Esophagus muscularis mucosa (tissue), 4 donors: ENCODE measurements at regions not wholly inside any gene's neighbourhood (a gene's known extent, or its start where the extent isn't known, plus 50 kb on each side); places are given as distances from the start of the nearest gene placed in this dataset.

Experiments used
- EP300 ChIP-seq: sonication (generic); formaldehyde crosslinking; IDR thresholded peaks from one replicate; pipeline ENCODE4 v1.6.1; 2017; ENCODE audit warnings: antibody characterized with exemption
- POLR2AphosphoS5 ChIP-seq, 2 donors: sonication (generic); formaldehyde crosslinking; IDR thresholded peaks; one replicate each; pipeline ENCODE4 v1.6.1; 2017; ENCODE audit warnings: antibody characterized with exemption in 2 of 2
- TF ChIP-seq, protein P1 (sequence below), 3 experiments: fragments of 200-600 bp in 2 of 3; fragments of 450-650 bp in 1 of 3; sonication (generic) in 2 of 3; IDR thresholded peaks; one replicate each; pipeline ENCODE4 v1.5.1; 2017 to 2019; ENCODE audit warnings: antibody characterized with exemption in 3 of 3, mild to moderate bottlenecking in 2 of 3, moderate library complexity in 1 of 3

DNA sequence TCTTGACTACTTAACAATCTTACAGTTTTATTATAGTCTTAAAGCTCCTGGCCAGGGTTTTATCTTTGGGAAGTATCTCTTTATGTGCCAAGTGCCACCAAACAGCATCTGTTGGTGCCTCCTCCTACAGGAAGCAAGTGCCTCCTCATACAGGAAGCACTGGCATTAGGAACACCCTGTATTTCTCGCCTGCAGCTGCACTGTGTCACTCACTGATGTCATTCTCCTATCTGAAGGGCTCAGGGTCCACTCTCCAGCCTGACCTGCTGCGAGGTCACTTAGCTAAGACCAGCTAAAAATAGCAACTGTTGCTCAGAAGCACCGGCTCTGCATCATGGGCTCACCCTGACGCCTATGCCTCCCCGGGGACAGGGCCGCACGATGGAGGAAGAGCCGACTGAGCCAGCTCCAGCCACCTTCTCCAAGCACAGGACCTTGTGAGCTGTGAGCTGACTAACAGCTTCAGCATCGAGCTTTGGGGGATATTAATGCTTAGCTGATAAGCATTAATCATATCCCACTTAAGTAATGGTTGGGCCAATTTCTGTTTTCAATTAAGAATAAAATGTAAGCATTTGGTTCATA is 66.3 kb upstream of the CD93 start:
- TF ChIP-seq, protein P1, sequence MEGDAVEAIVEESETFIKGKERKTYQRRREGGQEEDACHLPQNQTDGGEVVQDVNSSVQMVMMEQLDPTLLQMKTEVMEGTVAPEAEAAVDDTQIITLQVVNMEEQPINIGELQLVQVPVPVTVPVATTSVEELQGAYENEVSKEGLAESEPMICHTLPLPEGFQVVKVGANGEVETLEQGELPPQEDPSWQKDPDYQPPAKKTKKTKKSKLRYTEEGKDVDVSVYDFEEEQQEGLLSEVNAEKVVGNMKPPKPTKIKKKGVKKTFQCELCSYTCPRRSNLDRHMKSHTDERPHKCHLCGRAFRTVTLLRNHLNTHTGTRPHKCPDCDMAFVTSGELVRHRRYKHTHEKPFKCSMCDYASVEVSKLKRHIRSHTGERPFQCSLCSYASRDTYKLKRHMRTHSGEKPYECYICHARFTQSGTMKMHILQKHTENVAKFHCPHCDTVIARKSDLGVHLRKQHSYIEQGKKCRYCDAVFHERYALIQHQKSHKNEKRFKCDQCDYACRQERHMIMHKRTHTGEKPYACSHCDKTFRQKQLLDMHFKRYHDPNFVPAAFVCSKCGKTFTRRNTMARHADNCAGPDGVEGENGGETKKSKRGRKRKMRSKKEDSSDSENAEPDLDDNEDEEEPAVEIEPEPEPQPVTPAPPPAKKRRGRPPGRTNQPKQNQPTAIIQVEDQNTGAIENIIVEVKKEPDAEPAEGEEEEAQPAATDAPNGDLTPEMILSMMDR (IDR thresholded peaks at IDR 0.05): no peak
- peak; percentile 68 to 74 for TF ChIP-seq POLR2AphosphoS5 (IDR thresholded peaks at IDR 0.05)
- peak; percentile 75 for TF ChIP-seq EP300
